Spleen (tissue), 11 donors: ENCODE measurements at regions not wholly inside any gene's neighbourhood (a gene's known extent, or its start where the extent isn't known, plus 50 kb on each side); places are given as distances from the start of the nearest gene placed in this dataset.

Experiments used
- DNase-seq: peaks from one replicate; pipeline ENCODE4 v3.0.0-alpha.2; 2020
- H3K27ac ChIP-seq, 8 donors: fragments of 200-600 bp; sonication (generic) in 7 of 8; 1 replicate in 4 of 8; 2 replicates in 4 of 8; pipeline versions ENCODE4 v1.5.0 to v1.8.0; 2016 to 2021; ENCODE audit warnings: inconsistent platforms in 4 of 8, mild to moderate bottlenecking in 4 of 8, moderate library complexity in 1 of 8
- H3K27me3 ChIP-seq, 7 donors: fragments of 200-600 bp; sonication (generic) in 6 of 7; replicated peaks in 1 of 7; 1 replicate in 4 of 7; 2 replicates in 3 of 7; pipeline versions ENCODE4 v1.5.0 to v1.8.0; 2016 to 2021; ENCODE audit warnings: inconsistent platforms in 3 of 7, mild to moderate bottlenecking in 1 of 7
- H3K36me3 ChIP-seq, 6 donors: fragments of 200-600 bp; sonication (generic) in 5 of 6; 1 replicate in 4 of 6; 2 replicates in 2 of 6; pipeline versions ENCODE4 v1.5.0 to v1.8.0; 2016 to 2021; ENCODE audit warnings: inconsistent platforms in 2 of 6
- H3K4me1 ChIP-seq, 6 donors: fragments of 200-600 bp; sonication (generic) in 5 of 6; 1 replicate in 3 of 6; 2 replicates in 3 of 6; pipeline versions ENCODE4 v1.5.0 to v1.8.0; 2016 to 2021; ENCODE audit warnings: inconsistent platforms in 3 of 6
- H3K4me3 ChIP-seq, 8 donors: fragments of 200-600 bp; sonication (generic) in 7 of 8; 1 replicate in 4 of 8; 2 replicates in 4 of 8; pipeline versions ENCODE4 v1.5.0 to v1.8.0; 2016 to 2021; ENCODE audit warnings: inconsistent platforms in 4 of 8, mild to moderate bottlenecking in 4 of 8, moderate library complexity in 2 of 8
- H3K9me3 ChIP-seq, 8 donors: fragments of 200-600 bp; sonication (generic) in 7 of 8; 1 replicate in 4 of 8; 2 replicates in 4 of 8; pipeline versions ENCODE4 v1.5.0 to v1.8.0; 2016 to 2021; ENCODE audit warnings: inconsistent platforms in 4 of 8
- POLR2A ChIP-seq, 3 donors: fragments of 450-650 bp; IDR thresholded peaks; one replicate each; pipeline ENCODE4 v1.5.1; 2017; ENCODE audit warnings: antibody characterized with exemption in 3 of 3, mild to moderate bottlenecking in 1 of 3
- POLR2AphosphoS5 ChIP-seq, 3 donors: sonication (generic); formaldehyde crosslinking; IDR thresholded peaks; one replicate each; pipeline ENCODE4 v1.5.1; 2017; ENCODE audit warnings: antibody characterized with exemption in 3 of 3
- WGBS, 5 donors: extraction: QIAGEN DNeasy Blood & Tissue Kit in 3 of 5; methylation state at CpG; one replicate each; pipeline versions ENCODE4 v1.1.5 to v1.1.7; 2013 to 2018; 5-methylcytosine and 5-hydroxymethylcytosine counted together
- intact Hi-C: fragments of 100-400 bp; cut with DNase I; formaldehyde crosslinking; loops from one replicate; pipeline ENCODE4 v1.15.0; 2023; ENCODE audit warnings: low total_unique reads
- TF ChIP-seq, protein P1 (sequence below), 11 experiments: fragments of 200-600 bp in 7 of 11; fragments of 450-650 bp in 4 of 11; sonication (generic) in 4 of 11; IDR thresholded peaks in 8 of 11; conservative IDR thresholded peaks in 3 of 11; 1 replicate in 7 of 11; 2 replicates in 4 of 11; pipeline versions ENCODE4 v1.4.0 to v1.8.0; 2016 to 2021; ENCODE audit warnings: antibody characterized with exemption in 11 of 11, inconsistent platforms in 4 of 11, mild to moderate bottlenecking in 1 of 11
- donor health status: healthy with polysubstance abuse.
- donor health status: DM: no; HTN: no; CAD: no; lungs with moderate emphysema.
- donor health status: DM: no; HTN: no; CAD: no.
- donor health status: Bipolar disorder and iron deficiency.
- donor health status: healthy.
- donor health status: DM: no; HTN: no; CAD: no.
- donor health status: DM: yes; HTN: yes; CAD: no.

DNA sequence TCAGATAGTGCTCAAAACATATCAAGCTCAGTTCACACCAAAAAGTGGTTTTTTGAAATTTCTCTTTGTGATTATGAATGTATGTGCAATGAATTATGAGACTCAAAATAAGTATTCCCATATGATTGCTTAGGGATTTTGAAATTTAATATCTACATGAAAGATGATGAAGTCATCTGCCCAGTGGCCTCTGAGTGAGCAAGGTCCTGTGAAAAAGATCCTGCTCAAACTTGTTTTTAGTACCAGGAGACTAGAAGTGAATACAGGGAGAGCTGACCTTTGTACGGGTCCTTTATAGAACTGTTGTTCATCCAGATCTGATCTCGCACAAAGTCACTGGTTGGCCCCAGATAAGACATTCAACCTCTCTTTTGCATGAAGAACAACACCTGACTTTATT is 151.9 kb upstream of the MAF start:
- Histone ChIP-seq H3K36me3 (no peaks in the 10 kb centered on the region), H3K4me3 (no peak overlapping the region), H3K4me1 (peaks cover 0 to 3% (median 0%) of the 10 kb centered on the region in 6 donors), H3K9me3 (peaks cover 0 to 7% (median 0%) of the 10 kb centered on the region in 8 donors), H3K27ac (no peak overlapping the region), H3K27me3 (peaks cover 0 to 3% (median 0%) of the 10 kb centered on the region in 7 donors)
- DNase-seq: no peak
- WGBS, 5 donors: 90 to 93% (median 92%) methylated on average over 2 of the region's 2 CpGs
- no peak for TF ChIP-seq POLR2A (IDR thresholded peaks at IDR 0.05)
- TF ChIP-seq, protein P1, sequence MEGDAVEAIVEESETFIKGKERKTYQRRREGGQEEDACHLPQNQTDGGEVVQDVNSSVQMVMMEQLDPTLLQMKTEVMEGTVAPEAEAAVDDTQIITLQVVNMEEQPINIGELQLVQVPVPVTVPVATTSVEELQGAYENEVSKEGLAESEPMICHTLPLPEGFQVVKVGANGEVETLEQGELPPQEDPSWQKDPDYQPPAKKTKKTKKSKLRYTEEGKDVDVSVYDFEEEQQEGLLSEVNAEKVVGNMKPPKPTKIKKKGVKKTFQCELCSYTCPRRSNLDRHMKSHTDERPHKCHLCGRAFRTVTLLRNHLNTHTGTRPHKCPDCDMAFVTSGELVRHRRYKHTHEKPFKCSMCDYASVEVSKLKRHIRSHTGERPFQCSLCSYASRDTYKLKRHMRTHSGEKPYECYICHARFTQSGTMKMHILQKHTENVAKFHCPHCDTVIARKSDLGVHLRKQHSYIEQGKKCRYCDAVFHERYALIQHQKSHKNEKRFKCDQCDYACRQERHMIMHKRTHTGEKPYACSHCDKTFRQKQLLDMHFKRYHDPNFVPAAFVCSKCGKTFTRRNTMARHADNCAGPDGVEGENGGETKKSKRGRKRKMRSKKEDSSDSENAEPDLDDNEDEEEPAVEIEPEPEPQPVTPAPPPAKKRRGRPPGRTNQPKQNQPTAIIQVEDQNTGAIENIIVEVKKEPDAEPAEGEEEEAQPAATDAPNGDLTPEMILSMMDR (IDR thresholded peaks at IDR 0.05 in 8 of 11, conservative IDR thresholded peaks at IDR 0.05 in 3 of 11): no peak
- TF ChIP-seq POLR2AphosphoS5 (IDR thresholded peaks at IDR 0.05): no peak
- intact Hi-C loops: no loop called here

DNA sequence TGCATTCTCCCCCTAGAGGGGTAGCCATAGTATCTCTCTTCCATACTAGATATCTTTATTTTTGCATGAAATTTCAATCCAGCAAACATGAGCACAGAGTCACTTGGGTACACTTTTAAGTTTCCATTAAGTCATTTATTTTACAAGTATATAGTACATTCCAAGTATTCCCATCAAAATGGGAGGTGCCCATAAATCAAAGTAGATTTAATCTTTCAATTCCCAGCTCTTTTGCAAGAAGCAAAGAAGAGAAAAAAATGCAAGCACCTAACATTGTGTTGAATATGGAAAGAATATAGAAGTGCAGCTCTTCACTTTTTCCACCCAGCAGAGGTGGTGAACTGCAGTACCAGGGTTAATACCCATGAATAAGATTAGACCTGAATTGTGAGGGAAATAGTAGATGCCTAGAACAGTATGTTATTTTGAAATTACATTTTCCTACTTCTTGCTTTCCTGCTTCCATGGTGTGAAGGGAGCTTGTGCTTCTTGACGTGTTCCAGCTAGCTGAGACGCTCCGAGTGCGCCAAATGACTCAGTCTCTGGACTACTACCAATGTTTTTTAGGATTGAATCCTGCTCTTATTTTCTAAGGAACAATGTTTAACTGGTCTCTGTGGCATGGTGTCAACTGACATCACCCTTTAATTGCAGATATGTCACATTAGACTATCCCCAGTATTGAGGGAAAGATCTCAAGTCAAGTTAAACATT is 151.1 kb upstream of the MAF start:
- peaks cover 0 to 3% (median 0%) of the 10 kb centered on the region in 7 donors for H3K27me3 ChIP-seq
- H3K27ac ChIP-seq: no peak overlapping the region
- H3K9me3 ChIP-seq: peaks cover 0 to 7% (median 0%) of the 10 kb centered on the region in 8 donors
- no peak for TF ChIP-seq POLR2A (IDR thresholded peaks at IDR 0.05)
- TF ChIP-seq, protein P1 (IDR thresholded peaks at IDR 0.05 in 8 of 11, conservative IDR thresholded peaks at IDR 0.05 in 3 of 11): no peak
- no peak for TF ChIP-seq POLR2AphosphoS5 (IDR thresholded peaks at IDR 0.05)
- intact Hi-C loops: no loop called here
- H3K4me3 ChIP-seq: no peak overlapping the region
- peaks cover 0 to 3% (median 0%) of the 10 kb centered on the region in 6 donors for H3K4me1 ChIP-seq
- no peak for DNase-seq
- 66 to 88% (median 81%) methylated on average over 4 of the region's 4 CpGs for WGBS, 5 donors
- no peaks in the 10 kb centered on the region for H3K36me3 ChIP-seq

DNA sequence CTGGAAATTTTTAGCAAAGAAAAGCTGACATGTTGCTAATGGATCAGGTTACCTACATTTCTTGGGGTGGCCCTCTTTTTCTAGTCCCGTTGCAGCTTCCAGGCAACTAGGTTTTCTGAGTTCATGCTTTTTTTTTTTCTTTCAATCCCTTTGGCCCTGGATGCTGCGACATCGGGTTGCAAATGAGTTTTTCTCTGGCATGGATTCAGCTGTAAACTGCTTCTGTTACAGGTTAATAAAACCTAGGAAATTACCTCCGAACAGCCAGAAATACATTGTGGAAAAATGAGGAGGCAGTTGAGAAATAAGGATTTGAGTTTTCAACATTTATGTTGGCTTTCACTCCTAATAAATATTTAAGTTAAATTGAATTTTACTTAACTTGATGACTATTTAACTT is 149.8 kb upstream of the MAF start:
- 87 to 96% (median 89%) methylated on average over 4 of the region's 4 CpGs for WGBS, 5 donors
- Histone ChIP-seq H3K27me3 (peaks cover 0 to 3% (median 0%) of the 10 kb centered on the region in 7 donors), H3K4me1 (peaks cover 0 to 3% (median 0%) of the 10 kb centered on the region in 6 donors), H3K4me3 (no peak overlapping the region), H3K9me3 (peaks cover 0 to 7% (median 0%) of the 10 kb centered on the region in 8 donors), H3K36me3 (no peaks in the 10 kb centered on the region), H3K27ac (no peak overlapping the region)
- TF ChIP-seq, protein P1 (IDR thresholded peaks at IDR 0.05 in 8 of 11, conservative IDR thresholded peaks at IDR 0.05 in 3 of 11): no peak
- TF ChIP-seq POLR2A (IDR thresholded peaks at IDR 0.05) (no peak), POLR2AphosphoS5 (IDR thresholded peaks at IDR 0.05) (no peak)
- no peak for DNase-seq
- intact Hi-C loops: no loop called here

- peaks cover 0 to 7% (median 0%) of the 10 kb centered on the region in 8 donors for H3K9me3 ChIP-seq
- no peak overlapping the region for H3K4me3 ChIP-seq
- no peaks in the 10 kb centered on the region for H3K4me1 ChIP-seq
- intact Hi-C loops: no loop called here
- no peak for TF ChIP-seq POLR2AphosphoS5 (IDR thresholded peaks at IDR 0.05)
- no peak for TF ChIP-seq POLR2A (IDR thresholded peaks at IDR 0.05)
- TF ChIP-seq, protein P1 (IDR thresholded peaks at IDR 0.05 in 8 of 11, conservative IDR thresholded peaks at IDR 0.05 in 3 of 11): no peak
- H3K27me3 ChIP-seq: peaks cover 0 to 3% (median 0%) of the 10 kb centered on the region in 7 donors
- no peak for DNase-seq
- WGBS, 5 donors: 75 to 95% (median 81%) methylated on average over 2 of the region's 2 CpGs
- H3K27ac ChIP-seq: no peak overlapping the region
- H3K36me3 ChIP-seq: no peaks in the 10 kb centered on the region
Observed at GRCh38 chr16:79748629-79749028, 148.1 kb upstream of the MAF start.
